ENCODE measurements at regions not wholly inside any gene's neighbourhood (a gene's known extent, or its start where the extent isn't known, plus 50 kb on each side); places are given as distances from the start of the nearest gene placed in this dataset.

DNA sequence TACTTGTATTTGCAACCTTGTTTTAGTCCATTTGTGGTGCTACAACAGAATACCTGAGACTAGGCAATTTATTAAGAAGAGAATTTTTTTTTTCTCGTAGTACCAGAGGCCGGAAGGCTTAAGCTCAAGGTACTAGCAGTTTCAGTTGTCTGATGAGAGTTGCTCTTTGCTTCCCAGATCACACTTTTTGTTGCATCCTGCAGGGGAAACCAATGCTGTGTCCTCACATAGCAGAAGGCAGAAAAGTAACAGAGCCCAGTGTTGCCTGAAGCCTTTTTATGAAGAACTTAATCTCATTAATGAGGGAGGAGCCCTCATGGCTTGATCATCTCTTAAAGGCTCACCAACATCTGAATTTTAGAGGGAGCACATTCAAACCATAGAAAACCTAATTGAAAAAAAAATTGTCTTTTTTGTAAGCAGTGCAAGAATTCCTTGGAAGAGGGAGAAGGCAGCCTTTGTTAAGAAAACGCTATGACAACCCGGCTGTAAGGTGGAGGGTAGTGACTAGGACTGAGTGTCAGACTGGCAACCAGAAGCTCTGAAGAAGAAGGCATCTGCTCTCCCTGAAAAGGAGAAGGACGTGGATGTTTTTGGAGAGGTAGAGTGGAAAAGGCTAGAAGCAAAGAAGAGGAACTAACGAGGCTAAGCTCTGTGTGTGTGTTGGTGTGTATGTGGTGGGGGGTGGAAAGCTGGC, 1245.3 kb downstream of the ROBO2 start:
- intact Hi-C loops (cut with DNase I): no loop called here
- Histone ChIP-seq H3K4me3 (no peak overlapping the region), H3K9me3 (no peaks in the 10 kb centered on the region), H3K27ac (no peak overlapping the region), H3K36me3 (no peaks in the 10 kb centered on the region), H3K27me3 (no peaks in the 10 kb centered on the region), H3K4me1 (ENCODE audit: insufficient read depth) (no peaks in the 10 kb centered on the region)
- no peak for DNase-seq
- no peak for TF ChIP-seq EP300 (IDR thresholded peaks at IDR 0.05)
- no peak for TF ChIP-seq POLR2A (IDR thresholded peaks at IDR 0.05)
- TF ChIP-seq, protein P1, sequence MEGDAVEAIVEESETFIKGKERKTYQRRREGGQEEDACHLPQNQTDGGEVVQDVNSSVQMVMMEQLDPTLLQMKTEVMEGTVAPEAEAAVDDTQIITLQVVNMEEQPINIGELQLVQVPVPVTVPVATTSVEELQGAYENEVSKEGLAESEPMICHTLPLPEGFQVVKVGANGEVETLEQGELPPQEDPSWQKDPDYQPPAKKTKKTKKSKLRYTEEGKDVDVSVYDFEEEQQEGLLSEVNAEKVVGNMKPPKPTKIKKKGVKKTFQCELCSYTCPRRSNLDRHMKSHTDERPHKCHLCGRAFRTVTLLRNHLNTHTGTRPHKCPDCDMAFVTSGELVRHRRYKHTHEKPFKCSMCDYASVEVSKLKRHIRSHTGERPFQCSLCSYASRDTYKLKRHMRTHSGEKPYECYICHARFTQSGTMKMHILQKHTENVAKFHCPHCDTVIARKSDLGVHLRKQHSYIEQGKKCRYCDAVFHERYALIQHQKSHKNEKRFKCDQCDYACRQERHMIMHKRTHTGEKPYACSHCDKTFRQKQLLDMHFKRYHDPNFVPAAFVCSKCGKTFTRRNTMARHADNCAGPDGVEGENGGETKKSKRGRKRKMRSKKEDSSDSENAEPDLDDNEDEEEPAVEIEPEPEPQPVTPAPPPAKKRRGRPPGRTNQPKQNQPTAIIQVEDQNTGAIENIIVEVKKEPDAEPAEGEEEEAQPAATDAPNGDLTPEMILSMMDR (IDR thresholded peaks at IDR 0.05): no peak
- 86 to 91% (median 91%) methylated on average over 6 of the region's 6 CpGs for WGBS, 3 donors

- no peaks in the 10 kb centered on the region for H3K27me3 ChIP-seq
- no peak for DNase-seq
- H3K9me3 ChIP-seq: no peaks in the 10 kb centered on the region
- H3K27ac ChIP-seq: no peak overlapping the region
- H3K36me3 ChIP-seq: no peaks in the 10 kb centered on the region
- H3K4me3 ChIP-seq: no peak overlapping the region
- intact Hi-C loops (cut with DNase I): no loop called here
- TF ChIP-seq POLR2A (IDR thresholded peaks at IDR 0.05): no peak
- no peaks in the 10 kb centered on the region for H3K4me1 ChIP-seq (ENCODE audit: insufficient read depth)
These were observed 1247.2 kb downstream of the ROBO2 start for GRCh38 chr3:78287085-78287484.

GRCh38 chr3:78293284-78293683, 1253.4 kb downstream of the ROBO2 start:
- H3K27me3 ChIP-seq: no peaks in the 10 kb centered on the region
- H3K9me3 ChIP-seq: no peaks in the 10 kb centered on the region
- DNase-seq: no peak
- 78 to 79% (median 79%) methylated on average over 3 of the region's 3 CpGs for WGBS, 3 donors
- H3K36me3 ChIP-seq: no peaks in the 10 kb centered on the region
- no peak overlapping the region for H3K4me3 ChIP-seq
- H3K27ac ChIP-seq: no peak overlapping the region
- no peaks in the 10 kb centered on the region for H3K4me1 ChIP-seq (ENCODE audit: insufficient read depth)
- TF ChIP-seq POLR2A (IDR thresholded peaks at IDR 0.05): no peak
- TF ChIP-seq, protein P1 (IDR thresholded peaks at IDR 0.05): no peak
- TF ChIP-seq EP300 (IDR thresholded peaks at IDR 0.05): no peak
- intact Hi-C loops (cut with DNase I): no loop called here

GRCh38 chr3:78304115-78304514, 1264.2 kb downstream of the ROBO2 start:
- Histone ChIP-seq H3K36me3 (no peaks in the 10 kb centered on the region), H3K27ac (no peak overlapping the region), H3K27me3 (no peaks in the 10 kb centered on the region), H3K9me3 (no peaks in the 10 kb centered on the region), H3K4me1 (ENCODE audit: insufficient read depth) (no peaks in the 10 kb centered on the region), H3K4me3 (no peak overlapping the region)
- TF ChIP-seq, protein P1 (IDR thresholded peaks at IDR 0.05): no peak
- TF ChIP-seq POLR2A (IDR thresholded peaks at IDR 0.05) (no peak), EP300 (IDR thresholded peaks at IDR 0.05) (no peak)
- 88 to 95% (median 94%) methylated on average over 2 of the region's 2 CpGs for WGBS, 3 donors
- intact Hi-C loops (cut with DNase I): no loop called here
- DNase-seq: no peak

DNA sequence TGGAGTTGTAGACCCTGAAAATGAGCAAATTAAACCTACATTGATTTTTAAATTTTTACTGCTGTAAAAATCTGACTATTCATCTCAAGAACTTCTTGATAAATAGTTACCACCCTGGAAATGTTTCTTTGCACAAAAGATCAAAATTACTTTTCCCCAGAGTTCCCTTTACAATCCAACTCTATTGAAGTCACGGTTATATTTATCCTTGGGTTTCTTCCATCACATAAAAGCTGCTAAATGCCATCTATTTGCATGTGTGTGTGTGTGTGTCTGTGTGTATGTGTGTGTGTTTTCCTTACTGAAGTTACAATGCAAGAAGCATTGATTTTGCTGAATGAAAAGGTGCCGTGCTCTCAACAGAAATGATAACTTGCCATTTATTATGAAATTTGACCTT, 1273.0 kb downstream of the ROBO2 start:
- H3K27ac ChIP-seq: no peak overlapping the region
- H3K4me1 ChIP-seq (ENCODE audit: insufficient read depth): no peaks in the 10 kb centered on the region
- 88 to 89% (median 88%) methylated on average over 2 of the region's 2 CpGs for WGBS, 3 donors
- H3K4me3 ChIP-seq: no peak overlapping the region
- H3K27me3 ChIP-seq: no peaks in the 10 kb centered on the region
- no peaks in the 10 kb centered on the region for H3K9me3 ChIP-seq
- TF ChIP-seq POLR2A (IDR thresholded peaks at IDR 0.05): no peak
- TF ChIP-seq, protein P1 (IDR thresholded peaks at IDR 0.05): no peak
- TF ChIP-seq EP300 (IDR thresholded peaks at IDR 0.05): no peak
- intact Hi-C loops (cut with DNase I): no loop called here
- DNase-seq: no peak
- no peaks in the 10 kb centered on the region for H3K36me3 ChIP-seq
